ENCODE measurements at regions not wholly inside any gene's neighbourhood (a gene's known extent, or its start where the extent isn't known, plus 50 kb on each side); places are given as distances from the start of the nearest gene placed in this dataset.

DNA sequence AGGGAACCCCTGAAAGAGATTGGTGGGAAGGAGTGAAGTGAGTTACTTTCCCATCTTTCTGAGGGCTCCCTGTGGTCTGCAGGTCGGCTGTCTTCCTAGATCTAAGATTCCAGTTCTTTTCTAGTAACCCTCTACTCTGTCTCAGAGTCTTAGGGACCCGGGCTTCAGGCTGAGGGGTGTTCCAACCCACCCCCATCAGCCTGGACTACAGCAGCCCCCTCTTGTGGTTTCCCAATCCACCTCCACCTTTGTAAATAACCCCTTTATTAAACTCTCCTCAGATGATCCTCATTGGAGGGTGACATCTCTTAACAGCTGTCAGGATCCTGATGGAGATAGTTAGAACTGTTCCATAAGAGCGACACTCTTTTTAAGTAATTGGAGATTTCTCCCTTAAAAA lies 300.4 kb downstream of the LRFN2 start:
- no peaks in the 10 kb centered on the region for H3K4me1 ChIP-seq (ENCODE audit: control insufficient read depth, insufficient read depth, low read length)
- no peak overlapping the region for H4K8ac ChIP-seq (ENCODE audit: low read depth in 2 of 2, low read length in 2 of 2)
- H2BK15ac ChIP-seq (ENCODE audit: low read depth, low read length) = no peak overlapping the region
- no peak overlapping the region for H3K4me2 ChIP-seq (ENCODE audit: low read depth, low read length)
- no peak overlapping the region for H3K27ac ChIP-seq (ENCODE audit: insufficient read depth, low read length)
- BruUV-seq (replicated peaks) = no TSS peak
- H3K14ac ChIP-seq (replicated peaks; ENCODE audit: low read depth, low read length) = no peak overlapping the region
- no peak for DNase-seq
- H3K56ac ChIP-seq (ENCODE audit: extremely low read depth, insufficient read depth, low read length) = no peak overlapping the region
- H2BK120ac ChIP-seq (ENCODE audit: low read depth, low read length) = no peak overlapping the region
- no peak overlapping the region for H4K5ac ChIP-seq (ENCODE audit: low read depth, low read length)
- H2AK5ac ChIP-seq (ENCODE audit: low read depth, low read length) = no peak overlapping the region
- H4K20me1 ChIP-seq (ENCODE audit: insufficient read depth, low read length) = no peaks in the 10 kb centered on the region
- TF ChIP-seq NFE2L2 (IDR thresholded peaks at IDR 0.05; ENCODE audit: low read depth, low read length) = no peak
- WGBS, 2 experiments (ENCODE audit: extremely low coverage in 2 of 2, insufficient read length in 1 of 2) = no CpG with 5 or more reads among the region's 3 CpGs
- no peak overlapping the region for H3K4me3 ChIP-seq (ENCODE audit: insufficient read depth, low read depth, low read length)
- dilution Hi-C loops (cut with HindIII; ENCODE audit: low sequenced_read_pairs, unreplicated experiment) = no loop called here
- no peak overlapping the region for H4K91ac ChIP-seq (ENCODE audit: insufficient read depth, low read depth, low read length)
- H2BK20ac ChIP-seq (ENCODE audit: low read depth, low read length) = no peak overlapping the region
- H3K23ac ChIP-seq (ENCODE audit: low read depth, low read length) = no peak overlapping the region
- CTCF ChIA-PET = no interaction called here
- no peaks in the 10 kb centered on the region for H3K79me1 ChIP-seq (ENCODE audit: low read depth in 1 of 2, low read length in 2 of 2)
- POLR2A ChIA-PET (ENCODE audit: unreplicated experiment) = no interaction called here
- intact Hi-C loops (cut with micrococcal nuclease) = no loop called here
- H2AK9ac ChIP-seq (replicated peaks; ENCODE audit: low read depth, low read length, poor library complexity) = no peak overlapping the region
- H2BK5ac ChIP-seq (ENCODE audit: low read depth, low read length, poor library complexity, severe bottlenecking) = no peak overlapping the region
- no peak overlapping the region for H3K9ac ChIP-seq (ENCODE audit: low read depth, low read length)
- no peaks in the 10 kb centered on the region for H3K9me3 ChIP-seq (ENCODE audit: control insufficient read depth, insufficient read depth, low read length)
- H3K18ac ChIP-seq (ENCODE audit: low read depth, low read length) = no peak overlapping the region
- no peak for ATAC-seq (ENCODE audit: low read depth)
- H3K27me3 ChIP-seq (ENCODE audit: control insufficient read depth, insufficient read depth, low read length) = no peaks in the 10 kb centered on the region
- H3K9me1 ChIP-seq (ENCODE audit: insufficient read depth, low read length) = no peaks in the 10 kb centered on the region
- in situ Hi-C loops (cut with MboI; ENCODE audit: low sequenced_read_pairs) = no loop called here
- no peak overlapping the region for H3K4ac ChIP-seq (ENCODE audit: low read depth, low read length)
- H2AFZ ChIP-seq (replicated peaks; ENCODE audit: low read length, poor library complexity) = no peak overlapping the region
- no peaks in the 10 kb centered on the region for H3K36me3 ChIP-seq (ENCODE audit: control insufficient read depth, insufficient read depth, low read length)

Measured in IMR-90 (cell line).